GM21381 (cell line): ENCODE measurements at regions not wholly inside any gene's neighbourhood (a gene's known extent, or its start where the extent isn't known, plus 50 kb on each side); places are given as distances from the start of the nearest gene placed in this dataset.

Experiments used
- ATAC-seq: cut with Tn5 transposase; IDR thresholded peaks from one replicate; pipeline ENCODE4 v1.9.1; 2021; ENCODE audit warnings: mild to moderate bottlenecking, moderate library complexity; ENCODE audit not compliant: unreplicated experiment

DNA sequence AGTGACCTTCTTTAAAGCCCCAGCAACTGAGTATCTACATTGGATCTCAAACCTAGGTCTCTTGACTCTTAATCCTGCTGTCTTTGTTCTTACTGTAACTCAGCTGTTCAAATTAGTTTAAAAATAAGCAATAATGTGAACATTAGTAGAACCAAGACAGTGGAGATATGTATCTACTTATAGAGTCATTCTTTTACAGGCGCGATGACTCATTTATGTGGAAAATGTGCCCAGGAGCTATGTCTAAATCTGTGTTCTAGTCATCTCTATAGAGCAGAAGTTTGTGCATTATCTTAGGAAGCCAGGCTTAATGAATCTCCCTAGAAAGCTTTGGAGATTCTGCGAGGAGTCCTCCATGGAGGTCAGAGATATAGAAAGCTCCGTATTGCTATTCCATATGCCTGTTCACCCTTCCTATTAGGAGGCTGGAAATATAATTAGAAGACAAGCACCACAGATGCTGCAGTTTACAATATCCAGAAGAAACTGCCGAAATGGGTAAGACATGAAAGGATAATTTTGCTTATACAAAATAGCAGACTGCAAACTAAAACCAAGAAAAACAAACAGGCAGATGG lies 211.6 kb downstream of the TRIB2 start:
- ATAC-seq = no peak

DNA sequence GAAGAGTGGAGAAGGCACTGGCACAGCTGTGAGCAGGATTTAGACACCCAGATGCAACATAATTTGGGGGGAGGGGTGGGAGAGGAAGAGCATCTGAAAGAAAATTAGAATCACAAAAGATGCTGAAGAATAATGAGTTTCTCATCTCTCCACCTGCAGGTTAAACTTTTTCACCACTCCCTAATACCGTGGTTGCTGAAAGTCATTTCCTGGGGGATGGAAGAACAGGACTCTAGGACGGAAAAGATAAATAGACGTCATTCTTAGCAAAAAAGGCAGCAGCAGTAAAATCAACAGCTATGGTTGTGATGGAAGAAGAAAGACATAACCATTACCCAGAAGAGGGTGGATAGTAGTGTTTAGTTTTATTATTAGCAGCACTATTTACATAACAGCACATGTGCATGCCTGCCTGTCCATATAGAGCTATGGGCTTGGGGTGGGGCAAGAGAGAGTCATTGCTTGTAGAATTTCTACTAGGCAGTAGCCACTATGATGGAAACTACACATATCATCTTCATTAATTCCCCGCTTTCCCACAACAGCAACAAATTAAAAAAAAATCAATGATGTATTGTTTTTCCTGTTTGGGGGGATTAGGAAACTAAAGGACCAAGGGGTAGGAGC lies 212.2 kb downstream of the TRIB2 start:
- no peak for ATAC-seq

DNA sequence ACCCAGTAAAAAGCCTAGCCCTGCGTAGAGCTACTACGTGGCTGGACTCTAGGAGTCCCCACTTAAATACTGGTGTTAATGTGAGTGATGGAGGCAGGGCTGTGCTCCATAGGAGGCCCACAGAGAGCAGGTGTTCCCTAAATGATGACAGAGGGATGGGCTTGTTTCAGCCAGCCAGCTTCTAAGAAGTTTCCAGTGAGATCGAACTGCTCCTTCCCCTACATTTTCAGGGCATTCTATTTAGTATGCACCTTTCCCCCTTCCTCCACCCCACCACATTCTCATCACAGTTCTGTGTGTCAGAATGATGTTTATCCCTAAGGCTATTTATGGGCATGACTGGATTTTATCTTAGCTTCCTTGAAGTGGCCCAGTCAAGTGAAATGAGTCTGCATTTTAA lies 213.0 kb downstream of the TRIB2 start:
- ATAC-seq = no peak

DNA sequence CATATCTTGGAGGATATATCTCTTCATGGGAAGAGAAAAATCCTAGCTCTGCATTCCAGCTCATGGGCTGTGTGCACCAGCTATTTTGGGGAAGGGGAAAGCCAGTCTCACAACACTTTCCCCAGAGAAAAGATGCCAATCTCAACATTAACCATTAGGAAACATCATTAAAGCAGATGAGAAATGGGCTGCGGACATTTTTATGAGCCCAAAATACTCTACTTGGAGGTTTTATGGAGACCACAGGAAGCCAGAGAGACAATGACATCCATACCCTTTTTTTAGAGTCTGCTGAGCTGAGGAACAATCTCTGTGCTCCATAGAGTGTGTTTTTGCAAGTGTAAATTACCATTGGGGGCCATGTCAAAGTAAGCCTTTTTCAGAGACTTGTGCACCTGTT lies 213.7 kb downstream of the TRIB2 start:
- ATAC-seq = no peak

DNA sequence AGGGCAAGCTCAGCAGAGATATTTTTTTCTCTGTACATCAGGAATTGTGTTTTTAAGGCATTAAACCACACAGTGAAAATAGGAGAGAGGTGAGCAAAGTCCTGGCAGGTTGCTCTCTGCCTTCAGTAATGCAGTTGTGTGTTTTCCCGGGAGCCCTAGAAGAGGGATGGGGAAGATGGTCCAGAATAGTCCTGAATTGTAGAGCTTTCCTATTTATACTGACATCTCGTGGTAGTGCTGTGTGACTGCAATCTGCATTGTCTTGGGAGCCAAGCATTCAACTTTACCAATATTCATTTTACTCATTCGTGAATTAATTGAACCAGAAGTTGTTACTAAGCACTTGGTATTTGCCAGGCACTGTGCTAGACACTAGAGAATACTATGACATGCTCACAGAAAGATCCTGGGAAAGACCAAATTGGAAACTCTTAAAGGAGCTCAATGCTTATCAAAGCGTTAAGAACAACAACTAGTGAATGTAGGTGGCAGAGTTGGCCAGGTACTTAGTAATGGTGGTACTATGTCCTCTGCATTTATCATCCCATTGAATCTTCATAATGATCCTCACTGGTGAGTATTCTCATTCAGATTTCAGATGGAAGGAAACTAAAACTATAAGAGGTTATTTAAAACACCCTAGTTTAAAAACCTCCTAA lies 214.6 kb downstream of the TRIB2 start:
- ATAC-seq = no peak

DNA sequence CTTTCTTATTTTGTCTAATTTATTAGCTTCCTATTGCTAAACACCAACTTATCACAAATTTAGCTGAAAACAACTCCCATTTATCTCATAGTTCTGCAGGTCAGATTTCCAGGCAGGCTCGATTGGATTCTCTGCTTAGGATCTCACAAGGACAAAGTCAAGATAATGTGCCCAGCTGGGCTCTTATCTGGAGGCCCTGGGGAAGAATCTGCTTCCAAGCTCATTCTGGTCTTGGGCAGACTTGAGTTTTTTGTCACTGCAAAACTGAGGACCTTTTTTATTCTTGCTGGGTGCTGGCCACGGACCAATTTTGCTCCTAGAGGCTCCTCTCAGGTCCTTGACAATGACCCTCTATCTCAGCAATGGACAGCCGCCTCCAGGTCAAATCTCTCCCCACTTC lies 215.5 kb downstream of the TRIB2 start:
- no peak for ATAC-seq

DNA sequence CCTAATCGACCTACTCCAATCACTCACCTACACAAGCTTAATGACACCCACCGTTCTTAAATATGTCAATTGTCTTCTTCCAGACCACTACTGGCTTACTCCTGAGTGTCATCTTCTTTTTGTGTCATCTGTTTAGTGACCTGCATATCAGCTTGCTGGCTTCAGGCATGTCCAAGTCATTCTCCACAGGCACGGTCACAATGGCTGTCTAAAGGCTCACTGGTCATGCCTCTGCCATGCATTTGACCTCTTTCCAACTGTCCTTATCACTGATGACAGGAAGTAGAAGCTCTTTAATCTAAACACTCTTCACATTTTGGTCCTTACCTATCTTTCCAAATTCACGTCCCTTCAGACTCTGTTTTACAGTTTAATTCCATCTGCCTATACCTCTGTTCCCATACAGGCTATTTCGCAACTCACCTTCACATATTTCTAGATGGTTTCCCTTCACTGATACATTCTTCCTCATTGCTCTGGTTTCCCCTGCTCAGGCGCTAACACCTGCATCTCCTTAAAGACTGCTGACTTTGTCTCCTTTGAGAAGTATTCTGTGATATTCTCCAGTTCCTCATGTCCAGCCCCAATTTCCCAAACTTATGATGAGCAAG lies 217.5 kb downstream of the TRIB2 start:
- no peak for ATAC-seq

DNA sequence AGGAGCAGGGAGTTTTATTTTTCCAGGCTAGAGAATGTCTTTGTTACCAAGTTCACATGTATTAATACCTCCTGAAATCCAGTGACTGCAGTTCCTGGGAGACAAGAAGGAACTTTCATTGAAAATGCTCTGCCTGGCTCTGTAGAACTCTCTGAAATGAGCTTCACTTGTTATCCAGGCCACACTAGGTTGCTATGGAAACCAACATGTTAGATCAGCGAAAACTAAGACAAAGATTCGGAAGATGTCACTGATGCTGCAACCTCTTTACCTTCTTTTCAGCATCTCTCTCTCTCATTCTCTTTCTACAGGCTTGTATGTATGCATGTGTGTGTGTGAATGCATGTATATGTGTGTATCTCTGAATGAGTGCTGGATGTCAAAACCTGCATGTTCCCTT lies 218.5 kb downstream of the TRIB2 start:
- ATAC-seq = no peak

DNA sequence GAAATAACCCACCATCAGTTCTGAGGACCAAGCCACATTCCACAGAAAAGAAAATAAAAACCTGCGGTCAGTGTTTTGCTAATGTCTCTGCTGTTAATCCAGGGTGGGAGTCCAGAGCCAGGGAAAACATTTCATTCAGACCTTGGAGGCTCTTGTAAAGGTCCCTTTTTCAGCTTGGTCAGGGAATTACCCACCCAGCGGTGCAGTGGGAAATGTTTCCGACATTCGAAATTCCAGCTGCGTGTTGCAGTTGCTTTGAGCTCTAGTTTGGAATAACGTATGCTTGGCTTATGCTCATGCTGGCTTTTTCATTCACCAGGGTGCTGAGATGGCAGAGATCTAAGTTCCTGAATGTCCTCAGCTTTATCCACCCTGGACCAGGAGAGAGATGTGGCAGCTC lies 219.1 kb downstream of the TRIB2 start:
- ATAC-seq = no peak

DNA sequence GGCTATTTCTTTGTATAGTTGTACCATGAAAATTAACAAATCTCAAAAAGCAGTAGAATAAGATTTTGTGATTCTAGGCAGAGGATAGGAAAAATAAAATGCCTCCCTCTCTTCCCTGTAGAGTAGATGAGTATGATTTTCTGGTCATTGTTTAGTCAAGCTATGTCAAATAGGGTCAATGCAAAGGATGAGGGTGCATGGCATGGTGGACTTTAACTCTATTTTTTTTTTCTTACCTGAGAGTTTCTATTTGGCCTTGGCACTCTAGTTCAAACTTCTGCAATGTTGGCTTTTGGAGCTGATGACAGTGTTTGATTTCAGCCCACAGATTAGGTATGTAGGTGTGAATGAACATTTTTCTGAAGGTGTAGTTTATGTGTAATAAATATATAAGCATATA lies 224.5 kb downstream of the TRIB2 start:
- ATAC-seq = no peak

DNA sequence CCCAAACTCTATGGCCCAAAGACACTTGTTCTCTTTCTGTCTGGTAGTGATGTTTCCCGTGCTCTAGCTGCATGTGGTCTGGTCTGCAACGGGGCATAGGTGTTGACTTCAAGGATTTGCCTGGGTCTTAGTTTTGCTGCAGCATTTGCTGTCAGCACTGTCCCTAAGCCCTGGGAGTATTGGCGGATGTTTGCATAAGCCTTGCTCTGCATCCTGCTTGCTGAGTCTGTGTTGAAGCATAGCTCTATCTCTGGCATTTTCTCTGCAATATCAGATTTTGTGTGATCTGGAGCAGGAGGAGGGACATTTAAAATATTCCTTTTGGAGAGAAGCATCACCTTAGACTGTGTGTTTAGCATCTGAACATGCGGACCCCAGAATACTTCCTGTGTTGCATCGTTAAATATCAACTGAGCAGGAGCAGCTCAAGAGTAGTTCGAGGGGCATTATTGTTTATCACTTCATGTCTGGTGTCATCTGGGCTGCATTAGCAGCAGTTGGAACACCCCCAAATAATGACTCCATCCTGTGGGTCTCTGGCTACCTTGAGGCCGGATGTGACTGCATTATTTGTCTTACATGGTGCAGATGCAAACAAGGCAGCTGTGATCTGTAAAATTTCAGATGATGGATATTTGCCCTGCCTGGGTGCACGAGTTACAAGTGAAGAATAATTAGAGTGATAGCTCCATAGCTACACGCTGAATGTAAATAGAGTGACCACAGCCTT lies 231.7 kb downstream of the TRIB2 start:
- no peak for ATAC-seq

DNA sequence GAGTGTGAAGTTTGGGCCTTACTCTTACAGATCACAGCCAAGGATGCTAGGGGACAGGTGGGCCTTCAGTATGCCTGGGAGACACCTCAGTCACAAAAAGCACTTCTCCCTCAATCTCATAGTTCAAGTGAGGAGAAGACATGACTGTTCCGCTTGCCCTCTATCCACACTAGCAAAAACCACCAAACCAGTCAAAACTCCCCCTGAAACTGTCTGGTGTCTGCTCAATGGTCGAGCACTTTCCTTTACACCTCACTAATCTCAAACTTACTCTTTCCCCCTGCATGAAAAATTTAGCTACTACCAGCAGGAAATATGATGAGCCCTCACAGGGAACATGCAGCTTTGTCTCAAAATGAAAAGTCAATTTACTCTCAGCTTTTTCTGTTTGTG lies 232.2 kb downstream of the TRIB2 start:
- peak; percentile 87 for ATAC-seq

DNA sequence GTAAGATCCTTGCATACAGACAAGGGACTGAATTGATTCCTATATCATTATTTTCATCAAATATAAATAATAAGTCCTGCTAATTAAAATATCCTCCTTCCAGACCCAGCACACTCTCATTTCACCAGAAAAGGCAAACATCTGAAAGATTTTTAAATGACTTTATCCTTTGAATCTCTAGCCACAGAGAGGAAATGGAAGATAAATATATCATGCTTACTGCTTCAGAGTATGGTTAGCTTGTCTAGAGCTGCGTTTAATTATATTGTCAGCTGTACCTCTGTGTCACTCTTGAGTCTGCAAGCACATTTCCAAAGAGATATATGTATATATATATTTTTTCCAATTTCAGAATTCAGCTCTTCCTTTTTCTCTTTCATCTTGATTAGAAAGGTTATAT lies 232.7 kb downstream of the TRIB2 start:
- no peak for ATAC-seq

DNA sequence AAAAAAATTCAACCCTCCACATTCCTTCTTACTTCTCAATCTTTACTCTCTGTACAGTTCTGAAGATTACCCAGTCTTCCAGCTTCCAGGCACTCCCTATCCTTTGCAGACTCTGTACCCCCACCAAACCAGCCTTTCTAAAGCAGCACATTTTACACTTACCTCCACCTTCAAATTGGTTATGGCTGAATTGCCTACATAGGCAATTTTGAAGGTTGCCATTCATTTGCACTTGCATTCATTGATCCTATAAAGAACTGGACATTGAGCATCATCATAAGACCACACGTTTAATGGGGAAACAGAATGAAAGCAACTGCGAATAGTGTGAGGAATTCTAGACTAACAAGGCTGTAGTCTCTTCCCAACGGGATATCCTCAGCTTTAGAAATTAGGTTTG lies 233.4 kb downstream of the TRIB2 start:
- no peak for ATAC-seq

DNA sequence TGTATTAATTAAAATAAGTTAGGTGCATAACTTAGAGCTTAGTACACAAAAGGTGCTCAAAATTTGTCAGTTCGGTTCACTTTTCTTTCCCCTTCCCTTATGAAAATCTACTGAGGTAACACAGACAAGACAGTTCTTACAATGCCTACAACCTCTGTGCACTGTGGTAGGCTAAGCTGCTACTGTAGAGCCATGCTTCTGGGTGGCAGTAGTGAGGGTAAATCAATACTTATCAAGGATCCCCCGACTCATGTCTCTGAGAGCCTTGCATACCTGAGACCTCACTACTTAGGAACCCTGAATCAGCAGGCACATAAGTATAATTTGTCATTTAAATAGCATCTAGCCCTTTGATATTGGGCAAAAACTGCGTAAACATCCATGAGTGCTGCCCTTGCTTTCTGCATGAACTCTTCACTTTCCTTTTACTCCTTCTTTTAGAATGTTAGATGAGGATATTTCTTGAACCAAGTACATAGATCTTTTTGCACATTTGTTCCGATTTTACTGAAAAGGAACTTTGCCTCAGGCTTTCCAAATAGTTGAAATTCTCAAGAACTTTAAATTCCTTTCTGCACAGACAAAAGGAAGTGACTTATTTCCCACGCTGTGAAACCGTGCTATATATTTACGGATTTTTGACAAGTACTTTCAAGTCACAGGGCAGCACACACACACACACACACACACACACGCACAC lies 234.4 kb downstream of the TRIB2 start:
- ATAC-seq = no peak

DNA sequence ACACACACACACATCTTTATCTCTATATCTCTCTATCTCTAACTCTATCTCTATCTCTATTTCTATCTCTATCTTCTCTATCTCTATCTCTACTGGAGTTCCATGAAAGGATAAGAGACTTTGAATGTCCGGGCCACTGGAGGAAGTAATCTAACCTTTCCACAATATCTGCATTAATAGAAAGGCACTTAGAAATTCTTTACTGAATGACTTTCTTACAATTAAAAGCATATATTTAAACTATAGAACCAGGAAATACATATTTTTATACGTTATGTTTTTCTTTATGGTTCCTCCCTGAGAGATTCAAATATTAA lies 234.9 kb downstream of the TRIB2 start:
- ATAC-seq = no peak

DNA sequence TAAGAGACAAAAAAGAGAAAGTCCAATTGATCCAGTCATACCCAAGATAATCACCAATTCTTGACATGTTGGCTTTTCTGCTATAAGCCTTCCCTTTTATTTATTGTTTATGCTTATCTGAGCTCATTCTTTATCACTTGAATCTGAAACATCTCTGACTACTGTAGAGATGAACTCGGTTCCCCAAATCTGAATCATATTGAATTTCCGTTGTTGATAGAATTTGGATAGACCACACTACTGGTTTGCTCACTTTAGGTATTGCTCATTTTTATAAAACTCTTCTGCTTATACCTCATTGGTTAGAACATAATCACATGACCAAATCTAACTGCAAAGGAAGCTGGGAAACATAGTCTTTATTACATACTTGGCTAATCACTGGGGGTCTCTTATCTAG lies 236.9 kb downstream of the TRIB2 start:
- no peak for ATAC-seq

DNA sequence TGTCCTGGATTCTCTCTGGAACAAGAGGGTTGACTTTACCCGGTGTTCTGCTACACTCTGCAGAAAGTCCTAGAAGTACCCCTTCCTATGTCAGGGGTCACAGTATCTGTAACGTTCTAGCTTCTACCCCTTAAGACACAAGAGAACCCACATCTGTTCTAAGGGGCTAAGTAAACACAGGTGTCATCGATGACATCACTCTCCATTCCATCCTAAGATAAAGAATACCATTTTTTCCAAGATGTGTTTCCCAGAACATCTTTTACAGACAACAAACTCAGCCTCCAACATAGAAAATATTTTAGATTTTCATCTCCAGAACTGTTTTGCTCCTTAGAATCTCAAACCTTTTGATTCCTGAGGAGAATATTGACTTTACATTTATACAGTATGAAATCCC lies 239.1 kb downstream of the TRIB2 start:
- no peak for ATAC-seq

DNA sequence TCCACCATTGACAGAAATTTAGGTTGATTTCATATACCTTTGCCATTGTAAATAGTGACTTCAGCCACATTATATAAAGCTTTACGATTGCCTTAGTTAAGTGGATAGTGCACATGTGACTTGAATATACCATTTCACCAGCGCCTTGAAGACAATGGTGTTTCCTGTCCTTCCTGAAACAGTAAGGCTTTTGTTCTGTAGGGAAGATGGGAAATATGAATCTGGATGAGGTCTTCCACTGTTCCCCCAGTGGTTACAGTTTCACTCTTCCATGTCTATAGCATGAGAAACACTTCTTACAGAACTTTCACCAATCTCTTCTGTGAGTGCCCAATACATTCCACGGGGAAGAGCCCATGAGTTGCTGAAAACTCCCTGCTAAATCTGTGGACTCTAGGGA lies 240.5 kb downstream of the TRIB2 start:
- ATAC-seq = no peak

DNA sequence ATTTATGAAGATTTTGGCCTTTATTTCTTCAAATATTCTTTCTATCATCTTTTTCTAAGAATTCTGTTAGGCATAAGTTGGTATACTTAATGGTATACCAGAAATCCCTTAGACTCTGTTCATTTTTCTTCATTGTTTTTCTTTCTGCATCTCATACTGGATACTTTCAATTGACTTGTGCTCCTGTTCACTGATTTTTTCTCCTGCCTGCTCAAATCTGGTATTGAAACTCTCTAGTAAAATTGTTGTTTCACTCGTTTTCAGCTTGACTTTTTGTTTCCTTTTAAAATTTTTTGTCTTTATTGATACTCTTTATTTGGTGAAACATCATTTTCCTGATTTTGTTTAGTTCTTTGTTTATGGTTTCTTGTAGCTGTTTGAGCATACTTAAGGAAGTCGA lies 243.2 kb downstream of the TRIB2 start:
- no peak for ATAC-seq

DNA sequence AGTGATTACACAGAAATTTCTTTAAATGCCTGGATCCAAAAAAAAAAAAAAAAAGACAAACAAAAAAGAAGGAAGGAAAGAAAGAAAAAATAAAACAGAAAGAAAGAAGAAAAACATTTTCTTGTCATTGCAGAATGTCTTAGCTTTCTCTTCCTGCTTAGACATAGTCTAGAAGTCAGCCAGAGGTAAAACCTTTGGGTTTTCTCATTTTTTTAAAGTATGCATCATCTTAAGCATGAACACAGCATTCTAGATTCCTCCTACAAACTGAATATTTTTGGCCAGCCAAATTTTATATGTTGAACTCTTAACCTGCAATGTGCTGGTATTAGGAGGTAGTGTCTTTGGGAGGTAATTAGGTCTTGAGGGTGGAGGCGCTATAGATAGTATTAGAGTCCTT lies 243.9 kb downstream of the TRIB2 start:
- no peak for ATAC-seq
